Kidney tubule cell (primary cell): ENCODE measurements at regions not wholly inside any gene's neighbourhood (a gene's known extent, or its start where the extent isn't known, plus 50 kb on each side); places are given as distances from the start of the nearest gene placed in this dataset.
A peak's percentile ranks its signal among the peaks of the same experiment; 100 is the strongest.
"Not testable (repeated sequence)": the region's sequence is repeated elsewhere in the genome, so short reads cannot be mapped to it uniquely, and the experiment has no call there.

Experiments used
- DNase-seq: peaks from one replicate; pipeline ENCODE4 v3.0.0-alpha.2; 2018; ENCODE audit warnings: low spot score

DNA sequence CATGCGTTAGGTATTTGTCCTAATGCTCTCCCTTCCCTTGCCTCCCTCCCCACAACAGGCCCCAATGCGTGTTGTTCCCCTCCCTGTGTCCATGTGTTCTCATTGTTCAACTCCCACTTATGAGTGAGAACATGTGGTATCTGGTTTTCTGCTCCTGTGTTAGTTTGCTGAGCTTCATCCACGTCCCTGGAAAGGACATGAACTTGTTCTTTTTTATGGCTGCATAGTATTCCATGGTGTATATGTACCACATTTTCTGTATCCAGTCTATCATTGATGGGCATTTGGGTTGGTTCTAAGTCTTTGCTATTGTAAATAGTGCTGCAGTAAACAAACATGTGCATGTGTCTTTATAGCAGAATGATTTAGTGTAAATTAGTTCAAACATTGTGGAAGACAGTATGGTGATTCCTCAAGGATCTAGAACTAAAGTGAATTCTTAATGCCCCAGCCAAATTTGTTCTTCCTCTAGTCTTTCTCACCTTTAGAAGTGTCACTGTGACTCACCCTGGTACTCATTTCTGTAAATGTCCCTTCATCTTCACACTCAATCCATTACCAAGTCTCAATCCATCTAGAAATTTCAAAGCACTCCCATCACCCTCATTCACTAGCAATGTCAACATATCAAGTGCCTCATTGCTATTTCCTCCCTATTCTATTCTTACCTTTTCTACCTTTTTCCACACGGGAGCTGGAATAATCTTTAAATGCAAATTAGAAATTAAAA, 123.9 kb downstream of the MREG start:
- DNase-seq, result not testable (repeated sequence)

DNA sequence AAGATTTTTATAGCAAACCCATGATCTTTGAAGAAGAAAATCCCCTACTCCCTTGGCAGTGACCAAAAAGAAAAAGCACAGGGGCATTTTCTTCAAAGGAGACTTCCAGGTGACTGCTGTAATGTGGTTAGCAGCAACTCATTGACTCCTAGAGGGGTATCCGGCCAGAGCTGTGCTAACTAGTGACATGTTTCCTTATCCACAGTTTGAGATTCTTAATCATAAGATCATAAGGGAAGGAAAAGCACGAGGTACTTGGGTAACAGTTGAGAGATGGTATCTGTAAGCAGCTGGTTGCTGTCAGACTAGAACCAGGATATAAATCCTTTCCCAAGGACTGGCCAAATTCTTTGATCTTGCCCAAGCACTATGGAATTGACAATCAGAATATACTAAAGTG, 124.7 kb downstream of the MREG start:
- DNase-seq, result peak; percentile 28

DNA sequence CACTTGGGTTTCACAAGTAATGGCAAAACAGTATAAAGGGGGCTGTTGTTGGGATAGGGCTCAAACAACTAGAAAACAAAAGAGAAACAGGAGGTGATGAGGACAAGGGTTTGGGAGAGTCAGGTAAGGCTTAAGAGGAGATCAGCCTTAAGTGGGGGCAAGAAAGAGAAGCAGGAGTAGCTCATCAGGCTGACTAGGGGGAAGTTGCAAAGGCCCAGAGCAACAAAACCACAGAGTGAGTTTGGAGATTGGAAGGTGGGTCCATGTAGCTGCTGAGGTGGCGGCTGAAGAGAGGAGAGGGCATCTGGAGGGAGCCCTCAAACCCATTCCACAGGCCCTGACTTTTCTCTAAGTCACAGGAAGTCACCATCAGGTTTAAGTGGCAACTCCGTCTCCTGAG, 126.0 kb downstream of the MREG start:
- DNase-seq, result no peak

DNA sequence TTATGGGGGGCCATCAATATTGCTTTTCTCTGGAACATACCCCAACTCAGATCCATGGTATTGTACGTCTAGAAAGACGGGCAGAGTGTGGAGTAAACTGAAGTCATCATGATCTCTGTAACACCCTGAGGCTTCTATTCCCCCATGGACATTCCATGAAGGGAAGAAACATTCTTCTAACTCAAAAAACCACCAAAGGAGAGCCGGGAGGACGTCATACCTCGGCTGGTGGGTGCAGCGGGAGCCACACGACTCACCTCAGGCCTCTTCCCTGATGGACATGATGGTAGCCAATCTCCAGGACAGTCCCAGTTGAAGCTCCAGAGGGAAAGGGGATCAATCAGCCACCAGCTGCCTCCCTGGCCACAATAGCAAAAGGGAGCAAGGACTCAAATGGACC, 127.3 kb downstream of the MREG start:
- DNase-seq, result no peak

DNA sequence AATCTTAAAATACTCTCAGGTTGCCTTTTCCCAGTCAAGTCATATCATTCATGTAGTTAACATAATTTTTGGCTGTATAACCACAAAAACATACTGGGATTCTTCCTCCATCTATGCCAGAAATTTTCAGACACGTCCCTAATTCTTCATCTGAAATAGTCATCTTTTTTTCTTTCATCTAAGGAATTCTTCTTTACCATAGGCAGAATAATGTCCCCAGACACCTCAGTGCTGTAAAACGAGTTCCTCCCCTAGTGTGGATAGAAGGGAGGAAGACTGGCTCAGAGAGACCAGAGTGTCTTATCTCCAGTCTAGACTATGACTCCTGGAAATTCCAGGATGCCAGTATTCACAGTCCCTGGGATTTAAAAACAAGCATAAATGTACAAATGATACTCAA, 127.8 kb downstream of the MREG start:
- DNase-seq, result no peak

DNA sequence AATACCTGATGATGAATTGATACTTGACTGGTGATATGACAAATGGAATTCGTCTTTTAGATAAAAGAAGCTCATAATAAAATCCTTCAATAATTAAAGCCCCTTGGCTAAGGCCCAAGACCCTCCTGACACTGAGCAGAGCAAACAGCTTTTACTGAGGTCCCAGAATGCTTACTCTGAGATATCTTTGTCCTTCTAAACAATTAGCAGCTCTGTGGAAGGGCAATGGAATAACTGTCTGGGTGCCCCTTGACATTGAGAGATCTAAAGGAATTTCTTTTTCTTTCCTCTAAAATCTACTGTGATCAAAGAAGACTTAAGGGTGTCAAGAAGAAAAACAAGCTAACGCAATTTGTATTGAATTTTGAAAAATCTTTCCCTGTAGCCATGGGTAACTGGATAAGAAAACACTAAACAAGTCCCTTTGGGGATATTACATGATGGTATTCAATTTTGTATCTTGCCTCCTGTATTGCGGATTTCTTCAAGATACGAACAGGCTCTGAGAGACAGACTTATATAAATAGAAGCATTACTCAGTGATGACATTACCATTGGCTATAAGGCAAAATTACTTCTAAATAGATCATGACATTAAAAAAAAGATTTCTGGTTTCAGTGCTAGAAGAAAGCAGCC, 128.8 kb downstream of the MREG start:
- DNase-seq, result no peak

DNA sequence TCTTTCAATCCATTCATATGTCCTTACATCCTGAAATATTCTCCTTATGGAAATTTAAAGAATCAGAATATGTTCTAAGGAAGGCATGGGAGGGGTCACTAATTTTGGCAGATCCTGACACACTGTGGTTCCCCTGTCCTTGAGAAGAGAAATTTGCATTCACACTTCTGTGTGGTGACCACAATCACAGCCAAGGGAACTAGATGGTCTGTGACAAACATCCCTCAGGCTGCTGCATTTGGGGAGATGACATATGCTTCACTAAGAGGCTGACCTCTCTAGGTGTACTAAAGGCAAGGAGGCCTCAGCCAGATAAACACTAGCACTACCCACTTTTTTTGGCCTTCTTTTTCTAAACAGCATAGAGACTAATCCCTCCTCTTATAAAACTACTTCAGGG, 129.6 kb downstream of the MREG start:
- DNase-seq, result no peak

DNA sequence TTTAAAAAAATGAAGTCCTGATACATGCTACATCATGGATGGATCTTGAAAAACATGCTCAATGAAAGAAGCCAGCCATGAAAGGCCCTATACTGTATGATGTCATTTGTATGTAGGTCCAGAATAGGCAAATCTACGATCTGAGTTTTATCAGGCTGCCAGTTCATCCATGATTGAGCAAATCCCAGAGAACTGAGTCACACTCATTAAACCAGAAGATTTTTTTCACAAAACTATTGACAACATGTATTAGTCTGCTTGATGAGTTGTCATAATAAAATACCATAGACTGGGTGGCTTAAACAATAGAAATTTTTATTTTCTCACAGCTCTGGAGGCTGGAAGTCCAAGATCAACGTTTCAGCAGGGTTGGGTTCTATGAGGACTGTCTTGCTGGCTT, 130.7 kb downstream of the MREG start:
- DNase-seq, result peak; percentile 70

DNA sequence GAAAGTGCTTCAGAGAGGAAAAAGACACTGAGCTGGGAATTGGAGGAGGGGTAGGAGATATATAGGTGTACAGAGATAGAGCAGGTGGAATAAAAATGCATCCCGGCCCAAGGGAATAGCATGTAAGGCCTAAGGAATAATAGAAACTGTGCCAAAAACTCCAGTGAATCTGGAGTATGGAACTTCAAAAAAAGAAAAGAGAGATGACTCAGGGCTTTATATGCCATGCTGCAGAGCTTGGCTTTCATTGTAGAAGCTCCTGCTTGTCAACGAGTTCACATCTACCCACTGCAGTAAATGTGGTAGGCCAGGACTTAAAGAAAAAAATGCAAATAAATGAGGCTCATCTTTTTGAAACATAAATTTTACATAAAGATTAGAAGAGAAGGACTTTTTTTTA, 131.8 kb downstream of the MREG start:
- no peak for DNase-seq

DNA sequence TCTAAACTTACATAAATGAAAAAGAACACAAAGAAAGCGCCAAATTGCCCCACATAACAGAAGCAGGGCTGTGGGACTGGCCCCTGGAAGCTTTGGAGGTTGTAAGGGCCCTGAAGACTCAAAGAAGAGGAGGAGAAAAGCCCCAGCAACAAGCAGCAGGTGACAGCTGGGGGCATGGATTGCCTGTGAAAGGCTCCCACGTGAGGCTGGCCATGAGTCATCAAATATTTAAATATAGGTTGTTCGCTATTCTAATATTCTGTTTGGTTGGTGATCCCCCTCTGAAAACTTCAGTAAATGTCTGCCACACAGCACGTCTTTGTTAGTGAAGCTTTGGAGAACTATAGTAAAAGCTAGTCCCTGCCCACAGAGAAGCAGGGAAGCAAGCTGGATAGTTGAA, 132.4 kb downstream of the MREG start:
- no peak for DNase-seq

DNA sequence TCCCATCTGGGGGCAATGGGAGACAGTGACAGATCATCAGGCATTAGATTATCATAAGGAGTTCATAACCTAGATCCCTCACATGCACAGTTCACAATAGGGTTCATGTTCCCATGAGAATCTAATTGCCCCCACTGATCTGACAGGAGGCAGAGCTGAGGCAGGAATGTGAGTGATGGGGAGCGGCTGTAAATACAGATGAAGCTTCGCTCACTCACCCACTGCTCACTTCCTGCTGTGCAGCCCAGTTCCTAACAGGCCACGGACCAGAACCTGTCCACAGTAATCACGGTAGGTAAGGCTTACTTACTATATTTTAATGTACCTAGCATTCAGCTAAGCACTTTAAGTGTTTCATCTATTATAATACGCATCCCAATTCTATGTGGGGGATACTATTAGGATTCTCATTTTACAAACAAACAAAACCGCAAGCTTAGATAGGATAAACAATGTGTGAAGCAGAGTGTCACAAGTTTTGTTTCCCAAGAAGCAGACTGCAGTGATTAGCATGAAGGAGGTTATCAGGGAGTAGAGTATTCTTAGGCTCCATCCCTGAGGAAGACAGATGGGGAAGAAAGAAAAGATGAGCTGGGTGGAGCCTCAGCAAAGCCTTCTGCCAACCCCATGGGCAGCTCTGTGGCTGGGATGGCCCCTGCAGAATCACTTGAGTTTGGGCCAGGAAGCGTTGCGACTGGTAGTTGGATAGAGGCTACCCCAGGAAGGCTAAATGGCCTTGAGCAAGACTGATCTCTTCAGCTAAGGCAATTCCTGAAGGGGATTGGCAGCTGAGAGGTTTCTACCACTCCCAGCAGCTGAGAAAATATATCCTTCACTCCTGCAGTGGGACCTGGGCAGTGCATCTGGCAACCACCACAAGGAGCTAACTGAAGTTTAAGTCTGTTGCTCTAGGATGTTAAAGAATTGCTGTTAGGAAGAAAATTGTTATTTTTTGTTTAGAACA, 133.1 kb downstream of the MREG start:
- no peak for DNase-seq

DNA sequence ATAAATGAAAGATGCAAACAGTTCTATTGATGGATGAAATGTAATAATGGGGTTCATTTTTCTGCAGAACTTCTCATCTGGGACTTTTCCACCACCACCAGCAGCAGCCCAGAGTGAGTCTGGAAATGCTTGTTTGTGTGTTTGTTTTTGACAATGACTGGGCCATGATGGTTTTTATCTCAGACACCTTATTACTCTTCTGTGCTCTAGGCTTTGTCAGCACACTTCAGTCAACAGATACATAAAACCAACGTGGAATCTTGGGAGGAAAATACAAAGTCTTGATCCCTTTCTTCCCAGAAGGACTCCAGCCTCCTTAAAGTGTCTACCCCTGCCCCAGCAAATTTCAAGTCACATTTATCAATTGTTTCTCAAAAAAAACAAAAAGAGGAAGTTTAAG, 134.0 kb downstream of the MREG start:
- no peak for DNase-seq

DNA sequence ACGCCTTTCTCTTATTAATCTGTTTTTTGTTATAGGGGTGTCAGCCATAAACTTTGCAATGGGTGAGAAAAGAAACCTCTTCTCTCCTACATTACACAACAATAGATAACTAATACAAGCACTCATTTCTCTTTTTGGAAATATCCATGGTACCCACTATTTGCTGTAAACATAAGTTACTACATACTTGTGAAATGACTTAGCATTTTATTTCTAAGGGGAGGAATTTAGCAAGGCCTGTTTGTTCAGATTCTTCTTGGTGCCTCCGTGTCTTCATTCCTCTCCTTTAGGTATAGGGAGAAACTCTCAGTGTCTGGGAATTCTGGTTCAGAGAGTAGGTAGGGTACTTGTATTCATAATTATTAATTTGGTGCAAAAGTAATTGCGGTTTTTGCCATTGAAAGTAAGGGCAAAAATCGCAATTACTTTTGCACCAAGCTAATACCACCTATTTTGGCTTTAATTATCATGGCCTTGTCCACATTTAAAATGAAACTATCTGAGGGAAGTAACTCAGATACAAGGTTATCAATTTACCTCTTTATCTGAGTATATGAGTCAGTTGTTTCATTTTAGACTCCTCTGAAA, 134.8 kb downstream of the MREG start:
- DNase-seq, result peak; percentile 18

DNA sequence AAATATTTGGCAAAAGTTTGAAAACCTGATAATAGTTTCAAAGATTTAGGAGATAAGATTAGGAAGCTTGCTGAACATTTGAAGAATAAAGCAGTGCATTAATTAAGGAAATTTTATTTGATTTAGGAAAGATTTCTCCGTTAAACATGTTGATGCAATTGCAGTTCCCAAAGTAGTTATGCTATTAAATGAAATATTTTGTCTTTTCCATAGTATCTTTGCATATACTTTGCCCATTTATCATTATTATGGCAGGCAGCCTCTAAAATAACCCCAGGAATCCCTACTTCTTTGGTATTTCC, 136.5 kb downstream of the MREG start:
- no peak for DNase-seq

DNA sequence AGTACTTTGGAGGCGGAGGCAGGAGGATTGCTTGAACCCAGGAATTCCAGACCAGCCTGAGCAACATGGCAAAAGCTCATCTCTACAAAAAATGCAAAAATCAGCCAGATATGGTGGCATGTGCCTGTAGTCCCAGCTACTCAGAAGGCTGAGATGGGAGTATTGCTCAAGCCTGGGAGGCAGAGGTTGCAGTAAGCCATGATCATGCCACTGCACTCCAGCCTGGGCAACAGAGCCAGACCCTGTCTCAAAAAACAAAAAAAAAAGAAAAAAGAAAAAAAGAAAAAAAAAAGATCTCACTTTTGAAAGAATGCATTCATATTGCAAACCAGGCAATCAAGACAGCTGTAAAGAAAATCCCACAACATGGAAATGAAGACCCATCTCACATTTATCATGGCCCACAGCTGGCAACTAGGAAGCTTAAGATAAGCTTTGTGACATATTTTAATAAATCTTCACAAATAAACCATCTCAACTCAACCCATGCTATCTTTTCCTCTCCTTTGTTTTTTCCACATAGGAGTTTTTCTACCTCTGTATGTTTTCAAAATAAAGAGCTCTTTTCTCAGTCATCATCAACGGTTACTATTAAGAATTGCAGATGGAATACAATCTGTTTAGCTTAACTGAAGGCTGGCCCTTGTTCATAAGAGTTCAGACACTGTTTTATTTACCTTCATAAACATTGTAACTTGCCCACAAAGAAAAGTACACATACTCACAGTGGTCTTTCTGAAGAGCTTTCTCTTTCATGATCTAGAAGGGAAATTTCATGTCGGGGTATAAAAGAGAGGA, 137.0 kb downstream of the MREG start:
- DNase-seq, result no peak

DNA sequence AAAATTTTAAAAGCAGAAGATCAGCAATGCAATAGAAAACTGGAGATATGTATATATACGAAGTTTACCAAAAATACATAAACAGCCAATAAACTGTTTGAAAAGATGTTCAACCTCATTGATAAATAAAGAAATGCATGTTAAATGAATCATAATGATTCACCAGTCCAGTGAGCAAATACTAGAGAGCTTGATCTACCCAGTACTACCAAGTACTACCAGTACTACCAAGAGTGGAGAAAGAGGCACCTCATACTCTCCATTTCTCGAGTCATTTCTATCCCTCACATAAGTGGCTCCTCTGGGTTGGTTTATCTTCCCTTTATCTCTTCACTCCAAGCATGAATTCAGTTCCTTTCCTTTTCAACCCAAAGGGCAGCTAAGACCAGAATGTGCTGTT, 138.9 kb downstream of the MREG start:
- DNase-seq, result peak; percentile 25

DNA sequence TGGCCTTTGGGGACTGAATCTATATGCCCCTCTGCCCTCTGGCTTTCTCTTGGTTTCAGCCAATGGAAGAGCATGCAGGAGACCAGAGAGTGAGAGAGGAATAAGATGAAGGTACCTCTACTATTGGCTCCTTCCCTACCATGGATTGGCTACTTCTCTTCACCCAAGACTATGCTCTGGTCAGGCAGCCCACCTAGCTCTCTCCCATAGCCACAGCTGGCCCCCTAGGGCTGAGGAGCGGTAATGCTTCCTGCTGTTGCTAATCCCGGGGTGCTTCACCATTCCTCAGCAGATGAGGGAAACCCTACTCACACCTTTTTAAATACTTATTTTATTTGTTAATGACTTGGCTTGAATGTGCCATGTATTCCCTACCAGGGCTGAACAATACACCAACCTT, 142.4 kb downstream of the MREG start:
- no peak for DNase-seq

DNA sequence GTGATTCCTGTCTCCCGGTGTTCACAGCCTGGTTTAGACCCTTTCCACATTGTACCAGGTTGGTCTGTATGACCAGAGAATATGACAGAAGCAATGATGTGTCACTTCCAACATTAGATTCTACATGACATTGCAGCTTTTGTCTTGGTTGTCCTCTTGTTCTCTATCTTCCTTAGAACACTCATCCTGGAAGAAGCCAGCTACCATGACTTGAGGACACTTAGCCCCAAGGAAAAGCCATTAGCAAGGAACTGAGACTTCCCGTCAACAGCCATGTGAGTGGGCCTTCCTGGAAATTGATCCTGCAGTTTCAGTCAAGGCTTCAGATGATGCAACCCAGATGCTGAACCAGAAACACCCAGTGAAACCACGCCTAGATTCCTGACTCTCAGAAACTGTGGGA, 143.3 kb downstream of the MREG start:
- peak; percentile 25 for DNase-seq

DNA sequence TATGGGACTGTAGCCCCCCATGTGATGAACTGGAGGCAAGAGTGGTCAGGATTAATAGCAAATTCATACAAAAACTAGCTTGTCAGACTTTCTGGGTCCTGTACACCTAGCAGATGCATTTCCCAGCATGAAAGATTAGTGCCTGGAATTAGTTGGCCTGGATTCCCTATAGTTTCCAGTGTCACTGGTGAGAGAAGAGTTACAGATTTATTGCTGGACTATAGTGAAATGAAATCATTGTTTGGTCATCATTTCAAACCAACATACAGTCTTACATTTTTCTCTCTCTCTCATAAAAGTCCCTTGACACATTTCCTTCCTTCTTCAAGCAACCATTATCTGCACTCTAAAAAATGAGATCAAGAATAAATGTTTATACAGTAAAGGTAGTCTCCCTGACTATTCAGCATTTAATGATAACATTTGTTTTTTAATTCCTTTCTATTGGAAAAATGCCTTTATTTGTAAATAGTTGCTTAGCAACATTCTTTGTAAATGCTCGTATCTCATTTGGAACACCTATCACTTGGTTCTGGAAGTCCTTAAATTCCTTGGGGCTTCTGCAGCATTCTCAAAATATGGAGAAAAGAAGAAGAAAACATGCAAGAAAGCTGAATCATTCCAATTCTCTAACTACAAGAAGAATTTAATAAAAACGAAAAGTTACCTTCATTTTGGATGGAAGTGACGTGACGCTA, 144.4 kb downstream of the MREG start:
- no peak for DNase-seq

DNA sequence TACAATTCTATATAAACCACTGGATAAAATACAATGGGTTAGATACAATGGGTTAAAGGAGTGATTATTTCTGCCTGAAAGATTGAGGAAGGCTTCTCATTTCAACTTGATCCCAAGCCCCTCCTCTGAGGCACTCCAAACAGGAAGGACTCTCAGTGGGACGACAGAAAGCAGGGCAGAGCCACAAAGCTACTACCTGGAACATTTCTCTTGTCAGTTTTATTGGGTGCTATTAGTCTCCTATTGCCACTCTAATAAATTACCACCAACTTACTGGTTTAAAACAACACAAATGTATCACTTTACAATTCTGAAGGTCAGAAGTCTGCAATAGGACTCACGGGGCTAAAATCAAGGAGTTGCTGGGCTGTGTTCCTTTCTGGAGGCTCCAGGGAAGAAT, 146.7 kb downstream of the MREG start:
- no peak for DNase-seq

DNA sequence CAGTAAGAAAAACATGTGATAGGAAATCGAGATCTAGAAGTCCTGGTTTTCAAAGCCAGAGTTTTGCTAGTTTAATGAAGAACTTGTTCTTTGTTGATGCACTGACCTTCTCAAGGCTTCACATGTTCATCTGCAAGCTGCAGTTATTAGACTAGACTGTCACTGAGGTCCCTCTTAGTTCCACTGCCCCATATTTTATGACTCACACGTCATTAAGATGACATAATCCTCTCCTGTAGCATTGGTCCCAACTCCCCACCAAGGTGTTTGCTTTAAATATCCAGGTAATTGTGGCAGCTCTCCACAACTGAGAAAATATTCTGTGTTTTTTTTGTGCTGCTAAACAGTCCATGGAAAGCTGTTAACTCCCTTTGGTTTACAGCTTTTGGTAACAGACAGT, 149.7 kb downstream of the MREG start:
- DNase-seq, result no peak
